Spleen (tissue), 7 donors: ENCODE measurements at regions not wholly inside any gene's neighbourhood (a gene's known extent, or its start where the extent isn't known, plus 50 kb on each side); places are given as distances from the start of the nearest gene placed in this dataset.

Source experiments
- CTCF ChIP-seq, 11 experiments: fragments of 200-600 bp in 7 of 11; fragments of 450-650 bp in 4 of 11; sonication (generic) in 4 of 11; IDR thresholded peaks in 8 of 11; conservative IDR thresholded peaks in 3 of 11; 1 replicate in 7 of 11; 2 replicates in 4 of 11; pipeline versions ENCODE4 v1.4.0 to v1.8.0; 2016 to 2021; ENCODE audit warnings: antibody characterized with exemption in 11 of 11, inconsistent platforms in 4 of 11, mild to moderate bottlenecking in 1 of 11
- POLR2A ChIP-seq, 3 donors: fragments of 450-650 bp; IDR thresholded peaks; one replicate each; pipeline ENCODE4 v1.5.1; 2017; ENCODE audit warnings: antibody characterized with exemption in 3 of 3, mild to moderate bottlenecking in 1 of 3
- POLR2AphosphoS5 ChIP-seq, 3 donors: sonication (generic); formaldehyde crosslinking; IDR thresholded peaks; one replicate each; pipeline ENCODE4 v1.5.1; 2017; ENCODE audit warnings: antibody characterized with exemption in 3 of 3
- donor health status: DM: no; HTN: no; CAD: no; lungs with moderate emphysema.
- donor health status: DM: no; HTN: no; CAD: no.
- donor health status: DM: no; HTN: no; CAD: no.

DNA sequence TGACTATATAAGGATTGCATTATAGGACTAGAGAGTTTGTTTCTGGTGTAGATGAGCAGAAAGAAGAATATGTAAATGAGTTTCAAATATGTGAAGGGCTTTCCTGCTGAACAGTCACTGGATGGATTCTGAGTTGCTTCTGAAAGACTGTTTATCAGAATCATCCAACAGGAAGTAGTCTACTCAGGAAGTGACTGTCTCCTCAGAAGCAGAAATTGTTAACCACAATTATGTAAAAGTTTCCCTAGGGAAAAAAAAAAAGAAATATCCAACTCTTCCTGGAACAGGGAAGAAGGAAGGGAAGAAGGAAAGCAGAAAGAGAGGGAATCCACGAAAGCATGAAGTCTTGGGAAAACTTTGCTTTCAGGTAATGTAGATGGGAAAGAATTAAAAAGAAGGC is 138.9 kb downstream of the TENT5A start:
- TF ChIP-seq CTCF (IDR thresholded peaks at IDR 0.05 in 8 of 11, conservative IDR thresholded peaks at IDR 0.05 in 3 of 11) (no peak), POLR2A (IDR thresholded peaks at IDR 0.05) (no peak), POLR2AphosphoS5 (IDR thresholded peaks at IDR 0.05) (no peak)
